ENCODE measurements at regions not wholly inside any gene's neighbourhood (a gene's known extent, or its start where the extent isn't known, plus 50 kb on each side); places are given as distances from the start of the nearest gene placed in this dataset.

- H3K4me3 Mint-ChIP-seq = no peak overlapping the region
- no peak for TF ChIP-seq CTCF (IDR thresholded peaks at IDR 0.05)
- CTCF ChIA-PET = no interaction called here
- peaks cover 19% of the 10 kb centered on the region for H3K36me3 Mint-ChIP-seq (ENCODE audit: low read depth)
- intact Hi-C loops (cut with micrococcal nuclease) = no loop called here
- H3K27ac Mint-ChIP-seq = no peak overlapping the region
- H3K27me3 Mint-ChIP-seq = no peaks in the 10 kb centered on the region
- POLR2A ChIA-PET = interaction anchor here (0.6 kb wide), 2 partner anchors 417 to 687 kb away, joined by 3 read pairs; no protein-coding TSS in a partner anchor
- ATAC-seq (no peak), DNase-seq (no peak)
- H3K4me1 Mint-ChIP-seq (ENCODE audit: low read depth) = peaks cover 30% of the 10 kb centered on the region
- no peaks in the 10 kb centered on the region for H3K9me3 Mint-ChIP-seq
These were observed 77.4 kb downstream of the NCOR2 start for GRCh38 chr12:124489915-124490583.

GRCh38 chr12:124489220-124489619 lies 78.2 kb downstream of the NCOR2 start:
- ATAC-seq = no peak
- TF ChIP-seq CTCF (IDR thresholded peaks at IDR 0.05) = no peak
- Mint-ChIP-seq H3K4me1 (ENCODE audit: low read depth) (peaks cover 28% of the 10 kb centered on the region), H3K27me3 (no peaks in the 10 kb centered on the region), H3K36me3 (ENCODE audit: low read depth) (peaks cover 27% of the 10 kb centered on the region), H3K9me3 (no peaks in the 10 kb centered on the region), H3K27ac (no peak overlapping the region), H3K4me3 (no peak overlapping the region)
- POLR2A ChIA-PET = interaction anchor here (0.6 kb wide), 1 partner anchor 77 kb away, joined by 3 read pairs; no protein-coding TSS in a partner anchor
- DNase-seq = no peak
- intact Hi-C loops (cut with micrococcal nuclease) = no loop called here
- CTCF ChIA-PET = no interaction called here

- H3K4me1 Mint-ChIP-seq (ENCODE audit: low read depth) = peaks cover 22% of the 10 kb centered on the region
- no peak overlapping the region for H3K4me3 Mint-ChIP-seq
- CTCF ChIA-PET = no interaction called here
- no peak for TF ChIP-seq CTCF (IDR thresholded peaks at IDR 0.05)
- peaks cover 29% of the 10 kb centered on the region for H3K36me3 Mint-ChIP-seq (ENCODE audit: low read depth)
- no peak for DNase-seq
- H3K9me3 Mint-ChIP-seq = no peaks in the 10 kb centered on the region
- no peak for ATAC-seq
- no peaks in the 10 kb centered on the region for H3K27me3 Mint-ChIP-seq
- intact Hi-C loops (cut with micrococcal nuclease) = no loop called here
- no peak overlapping the region for H3K27ac Mint-ChIP-seq
- POLR2A ChIA-PET = no interaction called here
These were observed 78.9 kb downstream of the NCOR2 start for GRCh38 chr12:124488520-124488919.

GRCh38 chr12:124487834-124488165 lies 79.6 kb downstream of the NCOR2 start:
- Mint-ChIP-seq H3K4me3 (no peak overlapping the region), H3K9me3 (no peaks in the 10 kb centered on the region), H3K27me3 (no peaks in the 10 kb centered on the region), H3K36me3 (ENCODE audit: low read depth) (peaks cover 32% of the 10 kb centered on the region), H3K27ac (no peak overlapping the region), H3K4me1 (ENCODE audit: low read depth) (peaks cover 15% of the 10 kb centered on the region)
- intact Hi-C loops (cut with micrococcal nuclease) = no loop called here
- ATAC-seq (no peak), DNase-seq (no peak)
- CTCF ChIA-PET = no interaction called here
- POLR2A ChIA-PET = no interaction called here
- no peak for TF ChIP-seq CTCF (IDR thresholded peaks at IDR 0.05)

GRCh38 chr12:124487066-124487833 lies 80.2 kb downstream of the NCOR2 start:
- CTCF ChIA-PET = no interaction called here
- DNase-seq (no peak), ATAC-seq (no peak)
- no peak for TF ChIP-seq CTCF (IDR thresholded peaks at IDR 0.05)
- H3K27me3 Mint-ChIP-seq = no peaks in the 10 kb centered on the region
- H3K27ac Mint-ChIP-seq = no peak overlapping the region
- peaks cover 32% of the 10 kb centered on the region for H3K36me3 Mint-ChIP-seq (ENCODE audit: low read depth)
- intact Hi-C loops (cut with micrococcal nuclease) = no loop called here
- POLR2A ChIA-PET = interaction anchor here (1.2 kb wide), 1 partner anchor 10 kb away, joined by 3 read pairs; no protein-coding TSS in a partner anchor
- H3K4me3 Mint-ChIP-seq = no peak overlapping the region
- peaks cover 14% of the 10 kb centered on the region for H3K4me1 Mint-ChIP-seq (ENCODE audit: low read depth)
- no peaks in the 10 kb centered on the region for H3K9me3 Mint-ChIP-seq

Data from activated CD8-positive, alpha-beta T cell treated with anti-CD3 and anti-CD28 coated beads for 36 hours (primary cell).